HK-2 (cell line): ENCODE measurements at regions not wholly inside any gene's neighbourhood (a gene's known extent, or its start where the extent isn't known, plus 50 kb on each side); places are given as distances from the start of the nearest gene placed in this dataset.
"Not testable (repeated sequence)": the region's sequence is repeated elsewhere in the genome, so short reads cannot be mapped to it uniquely, and the experiment has no call there.

Experiments used
- DNase-seq: peaks from one replicate; pipeline ENCODE4 v3.0.0-alpha.2; 2018; ENCODE audit not compliant: unreplicated experiment

GRCh38 chr6:1230689-1231605 lies 81.0 kb upstream of the FOXQ1 start:
- no peak for DNase-seq

- no peak for DNase-seq
Measured at GRCh38 chr6:1230281-1230680, 81.6 kb upstream of the FOXQ1 start.

GRCh38 chr6:1229808-1230207 lies 82.1 kb upstream of the FOXQ1 start:
- DNase-seq: no peak

- no peak for DNase-seq
Measured at GRCh38 chr6:1229301-1229700, 82.6 kb upstream of the FOXQ1 start.

GRCh38 chr6:1228754-1229191 lies 83.1 kb upstream of the FOXQ1 start:
- no peak for DNase-seq

DNA sequence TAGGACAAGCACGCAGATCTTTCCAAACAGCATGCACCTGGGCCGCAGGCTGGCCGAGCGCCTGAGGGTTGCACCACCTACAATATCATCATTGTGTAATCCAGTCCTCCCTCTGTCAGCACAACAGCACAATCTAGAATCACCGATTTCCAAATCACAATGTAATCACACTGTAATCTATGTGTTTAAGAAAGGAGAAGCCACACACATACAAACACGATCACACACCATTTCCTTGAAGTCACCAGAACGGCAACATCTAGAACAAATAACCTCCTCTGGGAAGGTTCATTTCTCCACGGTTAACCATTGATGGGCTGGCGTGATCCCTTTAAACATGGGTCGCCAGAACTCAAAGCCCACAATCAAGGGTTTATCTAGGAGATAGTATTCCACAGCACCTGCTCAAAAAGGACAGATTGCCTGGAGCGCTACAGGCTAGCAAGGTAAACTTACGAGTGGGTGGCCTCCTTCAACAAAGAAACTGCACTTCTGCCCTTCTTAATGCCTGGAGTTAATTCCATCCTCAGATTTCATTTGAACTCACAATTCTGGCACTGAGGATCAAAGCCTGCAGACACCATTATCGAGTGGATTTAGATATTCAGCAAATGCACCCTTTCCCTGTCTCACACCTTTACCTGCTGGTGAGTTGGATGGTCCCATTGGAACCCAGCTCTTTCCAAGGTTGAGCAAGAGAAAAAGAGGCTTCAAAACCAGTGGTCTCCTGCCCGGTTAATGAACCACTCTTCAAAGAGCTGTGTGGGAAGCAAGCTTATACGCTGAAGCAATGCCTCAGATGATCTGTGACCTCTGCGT lies 83.8 kb upstream of the FOXQ1 start:
- DNase-seq: no peak

DNA sequence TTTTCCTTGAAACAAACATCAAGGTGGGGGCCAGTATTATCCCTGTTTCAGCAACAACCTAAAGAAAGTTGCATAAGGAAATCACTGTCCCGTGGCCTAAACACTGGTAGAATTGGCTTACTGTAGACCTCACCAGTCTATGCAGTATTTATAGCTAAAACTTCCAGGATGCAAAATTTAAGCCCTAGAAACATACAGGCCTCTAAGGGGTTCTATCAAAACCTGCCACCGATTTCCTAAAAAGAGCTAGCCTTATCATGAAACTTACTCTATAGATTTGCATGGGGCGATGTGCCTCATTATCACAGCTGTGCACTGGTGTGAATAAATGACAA lies 84.3 kb upstream of the FOXQ1 start:
- no peak for DNase-seq

DNA sequence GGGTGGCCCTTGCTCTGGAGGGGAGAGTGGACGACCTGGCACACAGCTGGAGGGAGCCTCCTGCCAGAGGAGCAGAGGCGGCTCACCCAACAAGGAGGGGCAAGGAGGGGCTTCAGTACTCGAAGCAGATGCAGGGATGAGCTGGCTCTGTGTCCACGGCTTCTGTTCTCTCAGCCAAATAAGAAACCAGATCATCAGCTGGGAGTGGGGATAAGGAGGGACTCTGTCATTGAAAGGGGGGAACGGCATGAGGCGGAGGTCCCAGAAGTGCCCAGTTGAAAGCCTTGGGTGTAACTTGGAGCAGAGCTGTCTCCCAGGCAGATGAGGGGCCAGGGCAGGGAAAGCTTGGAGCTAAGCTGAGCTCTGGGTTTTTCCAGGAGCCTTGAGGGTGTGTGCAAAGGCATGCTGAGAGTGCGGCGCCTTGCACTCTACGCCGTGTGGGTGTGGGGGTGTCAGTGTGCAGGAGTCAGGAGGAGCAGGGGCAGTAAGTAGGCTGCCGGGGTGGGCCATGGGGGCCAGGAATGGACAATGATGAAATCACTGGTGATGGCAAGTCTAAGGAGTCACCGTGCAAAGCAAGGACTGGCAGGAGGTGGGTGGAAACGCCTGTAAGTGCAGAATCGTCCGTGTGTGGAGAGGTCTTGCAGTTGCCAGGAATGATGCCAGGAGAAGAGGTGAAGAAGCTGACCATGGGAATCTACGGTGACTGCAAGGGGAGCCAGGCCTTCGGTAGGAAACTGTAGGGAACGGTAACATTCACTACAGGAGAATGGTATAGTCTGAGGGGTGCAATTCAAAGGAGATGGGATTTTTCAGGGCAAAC lies 85.4 kb upstream of the FOXQ1 start:
- DNase-seq: no peak

GRCh38 chr6:1224514-1224913 lies 87.4 kb upstream of the FOXQ1 start:
- no peak for DNase-seq

- no peak for DNase-seq
Measured at GRCh38 chr6:1222728-1223595, 88.9 kb upstream of the FOXQ1 start.

- no peak for DNase-seq
Measured at GRCh38 chr6:1217396-1217795, 94.5 kb upstream of the FOXQ1 start.

DNA sequence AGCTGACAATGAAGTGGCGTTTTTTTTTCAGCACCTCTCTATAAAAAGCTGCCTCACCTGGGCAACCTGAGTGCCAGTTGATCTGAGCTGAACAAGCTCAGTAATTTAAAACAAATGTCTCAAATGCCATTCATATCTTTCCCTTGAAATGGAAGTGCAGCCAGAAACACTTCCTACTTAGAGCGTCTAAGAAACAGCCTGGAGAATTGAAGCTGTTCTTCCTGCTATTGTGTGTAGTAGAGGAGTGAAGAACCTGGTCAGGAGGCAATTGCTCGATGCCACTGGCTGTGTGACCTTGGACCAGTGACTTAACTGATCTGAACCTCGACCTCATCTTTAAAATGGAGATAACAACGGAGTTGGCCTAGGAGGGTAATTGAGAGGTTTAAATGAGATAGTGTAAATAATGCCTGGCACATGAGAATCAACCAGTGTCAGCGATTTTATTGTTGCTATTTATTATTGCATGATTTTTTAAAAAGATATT lies 95.4 kb upstream of the FOXQ1 start:
- DNase-seq: no peak

GRCh38 chr6:1215884-1216487 lies 95.9 kb upstream of the FOXQ1 start:
- no peak for DNase-seq

- DNase-seq: no peak
Measured at GRCh38 chr6:1215023-1215422, 96.9 kb upstream of the FOXQ1 start.

DNA sequence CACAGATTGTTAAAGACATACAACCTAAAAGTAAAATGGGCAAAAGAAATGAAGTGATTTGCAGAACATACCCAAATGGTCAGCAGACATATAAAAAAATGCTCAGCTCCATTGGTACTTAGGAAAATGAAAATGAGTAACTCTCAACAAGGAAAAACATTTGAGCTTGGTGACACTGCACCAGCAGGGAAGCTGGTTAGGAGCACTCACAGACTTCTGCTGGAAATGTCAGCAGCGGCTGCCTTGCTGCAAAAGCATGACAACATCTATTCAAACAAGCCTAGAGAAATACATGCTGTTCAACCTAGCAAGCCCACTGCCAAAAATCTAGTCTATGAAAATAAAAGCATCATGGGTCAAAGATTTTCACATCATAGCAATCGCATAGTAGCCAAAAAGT lies 99.0 kb upstream of the FOXQ1 start:
- no peak for DNase-seq

DNA sequence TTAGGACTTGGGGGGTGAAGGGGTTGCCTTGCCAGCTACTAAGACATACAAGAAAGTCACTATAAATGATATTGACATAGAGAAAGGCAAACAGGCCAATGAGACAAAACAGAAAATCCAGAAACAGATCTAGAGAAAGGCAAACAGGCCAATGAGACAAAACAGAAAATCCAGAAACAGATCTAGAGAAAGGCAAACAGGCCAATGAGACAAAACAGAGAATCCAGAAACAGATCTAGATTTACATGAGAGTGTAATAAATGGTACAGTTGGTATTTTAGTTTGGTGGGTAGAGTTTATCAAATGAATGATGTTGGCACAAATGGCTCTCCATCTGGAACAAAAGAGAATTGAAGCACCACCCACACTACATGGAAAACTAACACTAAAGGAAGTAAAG lies 99.8 kb upstream of the FOXQ1 start:
- DNase-seq: not testable (repeated sequence)

DNA sequence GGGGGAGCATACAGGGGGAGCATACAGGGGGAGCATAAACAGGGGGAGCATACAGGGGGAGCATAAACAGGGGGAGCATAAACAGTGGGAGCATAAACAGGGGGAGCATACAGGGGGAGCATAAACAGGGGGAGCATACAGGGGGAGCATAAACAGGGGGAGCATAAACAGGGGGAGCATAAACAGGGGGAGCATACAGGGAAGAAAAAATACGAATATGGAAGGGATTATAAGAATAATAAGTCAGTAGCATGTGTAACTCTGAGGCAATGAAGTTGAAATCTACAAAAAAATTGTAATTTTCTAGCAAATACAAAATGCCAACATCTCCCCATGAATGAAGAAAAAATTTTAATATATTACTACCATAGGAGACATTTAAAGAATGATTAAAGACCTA lies 101.3 kb upstream of the FOXQ1 start:
- DNase-seq: not testable (repeated sequence)

GRCh38 chr6:1208876-1209275 lies 103.0 kb upstream of the FOXQ1 start:
- no peak for DNase-seq

DNA sequence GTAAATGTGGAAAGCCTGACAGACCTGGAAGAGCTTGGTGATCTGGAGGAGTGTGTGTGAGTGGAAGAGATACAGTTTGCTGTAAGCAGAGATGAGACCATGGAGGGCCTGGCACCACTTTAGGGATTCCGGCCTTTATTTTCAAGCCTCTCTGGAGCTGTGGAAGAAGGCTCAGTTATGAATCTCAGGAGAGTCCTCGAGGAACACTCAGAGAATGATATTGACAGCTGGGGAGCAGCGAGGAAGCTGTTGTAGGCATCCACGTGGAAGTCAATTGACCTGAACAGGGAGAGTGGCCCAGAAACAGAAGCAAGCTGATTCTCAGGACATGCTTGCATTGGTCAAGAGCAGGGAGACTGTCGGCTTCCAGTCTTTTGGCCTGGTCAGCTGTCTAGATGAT lies 108.4 kb upstream of the FOXQ1 start:
- no peak for DNase-seq

DNA sequence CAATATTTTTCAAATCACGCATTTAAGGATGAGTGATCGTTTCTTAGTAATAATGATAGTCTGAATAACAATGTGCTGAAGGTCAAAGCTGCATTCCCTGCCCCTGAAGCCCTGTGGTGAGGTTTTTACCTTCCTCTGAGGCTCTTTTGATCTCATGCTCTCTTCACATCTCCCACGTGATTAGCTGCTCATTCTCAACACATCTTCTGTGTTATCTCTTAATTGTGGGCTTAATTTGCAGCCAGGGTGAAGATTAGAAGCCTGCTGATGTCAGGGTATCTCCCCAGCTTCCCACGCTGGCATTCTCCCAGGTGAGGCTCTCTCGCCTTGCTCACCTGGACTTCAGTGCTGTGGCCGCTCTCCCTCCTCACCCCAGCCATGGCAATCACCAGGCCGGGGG lies 109.7 kb upstream of the FOXQ1 start:
- DNase-seq: no peak
